ENCODE measurements at regions not wholly inside any gene's neighbourhood (a gene's known extent, or its start where the extent isn't known, plus 50 kb on each side); places are given as distances from the start of the nearest gene placed in this dataset.

DNA sequence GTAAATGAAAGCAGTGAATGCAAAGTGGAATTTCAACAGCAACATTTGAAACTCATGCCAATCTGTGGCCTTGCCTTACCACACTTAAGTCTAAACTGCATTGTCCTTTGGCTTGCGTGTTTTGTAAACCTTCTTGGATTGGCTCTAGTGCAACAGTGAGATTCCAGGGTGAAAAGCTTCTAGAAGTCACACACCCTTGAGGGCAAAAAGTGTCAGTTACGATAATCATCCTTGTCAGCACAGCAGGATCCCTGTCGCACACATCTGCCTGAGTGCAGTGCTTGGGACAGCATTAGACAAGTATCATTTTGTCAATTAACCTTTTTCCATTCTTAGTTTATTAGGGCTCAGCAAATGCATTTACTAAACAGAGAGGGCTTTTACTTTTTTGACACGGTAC is 243.4 kb upstream of the PTBP2 start:
- TF ChIP-seq, protein P1, sequence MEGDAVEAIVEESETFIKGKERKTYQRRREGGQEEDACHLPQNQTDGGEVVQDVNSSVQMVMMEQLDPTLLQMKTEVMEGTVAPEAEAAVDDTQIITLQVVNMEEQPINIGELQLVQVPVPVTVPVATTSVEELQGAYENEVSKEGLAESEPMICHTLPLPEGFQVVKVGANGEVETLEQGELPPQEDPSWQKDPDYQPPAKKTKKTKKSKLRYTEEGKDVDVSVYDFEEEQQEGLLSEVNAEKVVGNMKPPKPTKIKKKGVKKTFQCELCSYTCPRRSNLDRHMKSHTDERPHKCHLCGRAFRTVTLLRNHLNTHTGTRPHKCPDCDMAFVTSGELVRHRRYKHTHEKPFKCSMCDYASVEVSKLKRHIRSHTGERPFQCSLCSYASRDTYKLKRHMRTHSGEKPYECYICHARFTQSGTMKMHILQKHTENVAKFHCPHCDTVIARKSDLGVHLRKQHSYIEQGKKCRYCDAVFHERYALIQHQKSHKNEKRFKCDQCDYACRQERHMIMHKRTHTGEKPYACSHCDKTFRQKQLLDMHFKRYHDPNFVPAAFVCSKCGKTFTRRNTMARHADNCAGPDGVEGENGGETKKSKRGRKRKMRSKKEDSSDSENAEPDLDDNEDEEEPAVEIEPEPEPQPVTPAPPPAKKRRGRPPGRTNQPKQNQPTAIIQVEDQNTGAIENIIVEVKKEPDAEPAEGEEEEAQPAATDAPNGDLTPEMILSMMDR (IDR thresholded peaks at IDR 0.05; ENCODE audit: insufficient read depth, low read depth, low read length) = no peak
- TF ChIP-seq EZH2 (IDR thresholded peaks at IDR 0.05; ENCODE audit: insufficient read depth, low read length) = no peak

Data from astrocyte (in vitro differentiated cells and primary cell).